ENCODE measurements at regions not wholly inside any gene's neighbourhood (a gene's known extent, or its start where the extent isn't known, plus 50 kb on each side); places are given as distances from the start of the nearest gene placed in this dataset.
"Not testable (repeated sequence)": the region's sequence is repeated elsewhere in the genome, so short reads cannot be mapped to it uniquely, and the experiment has no call there.

GRCh38 chr6:50520326-50521266 is 192.7 kb upstream of the TFAP2D start:
- DNase-seq = no peak

DNA sequence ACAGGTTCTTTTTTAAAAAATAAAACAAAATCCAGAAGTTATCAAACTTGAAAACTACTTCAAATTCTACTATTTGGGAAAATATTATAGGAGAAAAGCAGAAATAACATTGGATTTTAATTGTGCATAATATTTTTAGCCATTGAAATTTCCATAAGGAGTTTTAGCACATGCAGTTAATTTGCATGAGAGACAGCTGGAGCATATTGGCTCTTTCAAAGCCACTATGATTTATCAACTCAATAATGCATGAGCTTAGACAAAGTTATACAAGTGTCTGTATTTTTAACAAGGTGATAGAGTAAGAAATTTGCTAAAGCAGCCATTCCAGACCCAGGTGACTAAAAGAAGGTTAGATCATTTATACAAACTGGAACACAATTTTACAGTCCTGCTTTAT is 189.0 kb upstream of the TFAP2D start:
- DNase-seq = no peak

DNA sequence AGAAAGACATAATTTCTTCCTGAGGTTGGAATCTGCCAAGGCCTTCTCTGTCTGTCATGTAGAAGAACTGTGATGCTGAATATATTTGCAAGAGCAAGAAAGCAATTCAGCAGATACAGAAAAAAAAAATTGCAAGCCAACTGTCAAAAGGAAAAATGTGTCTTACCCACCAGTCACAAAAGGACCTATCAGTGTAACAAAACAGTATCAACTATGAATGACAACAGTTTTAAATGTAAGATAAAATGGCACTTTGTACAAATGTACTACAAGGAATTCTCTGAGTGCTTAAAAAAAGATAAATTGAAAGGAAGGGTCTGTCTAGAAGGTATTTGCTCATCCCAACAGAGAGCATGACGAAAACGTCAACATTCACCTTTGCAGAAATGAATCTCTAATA is 185.3 kb upstream of the TFAP2D start:
- DNase-seq = no peak

GRCh38 chr6:50539447-50539846 is 173.9 kb upstream of the TFAP2D start:
- DNase-seq = no peak

DNA sequence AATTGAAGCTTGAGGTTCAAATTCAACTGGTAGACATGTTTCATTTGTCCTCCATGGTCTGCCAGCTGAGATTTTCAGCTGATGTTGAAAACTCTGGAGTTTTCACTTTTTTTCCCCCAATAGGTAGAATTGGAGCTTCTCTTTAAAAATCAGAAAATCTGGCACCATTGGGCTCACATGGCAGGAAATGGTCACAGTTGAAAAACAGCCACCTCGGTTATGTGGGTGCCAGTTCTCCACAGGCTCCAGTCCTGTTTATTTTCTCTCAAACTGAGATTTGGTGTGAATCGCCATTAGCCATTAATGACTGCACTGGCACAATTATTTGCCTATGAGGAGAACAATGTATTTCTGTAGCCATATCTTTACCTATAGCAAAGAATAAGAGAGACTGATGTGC is 171.4 kb upstream of the TFAP2D start:
- DNase-seq = no peak

DNA sequence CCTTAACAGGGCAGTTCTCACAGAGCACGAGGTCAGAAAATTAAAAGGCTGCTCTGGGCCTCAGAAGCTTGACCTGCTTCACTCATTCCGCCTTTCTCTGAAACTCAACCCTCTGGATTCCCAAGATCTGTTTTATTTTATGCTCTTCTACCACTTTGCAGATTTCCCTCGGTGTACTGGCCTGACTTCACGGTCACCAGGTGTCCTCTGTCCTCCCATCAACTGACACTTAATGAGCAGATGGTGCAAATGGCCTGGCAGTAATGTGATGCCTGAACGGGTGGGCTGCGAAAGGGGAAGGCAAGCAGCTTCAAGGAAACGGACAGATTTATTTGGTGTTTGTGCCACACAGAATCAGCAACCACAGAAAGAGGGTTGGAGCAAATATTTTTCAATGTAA is 169.7 kb upstream of the TFAP2D start:
- DNase-seq = no peak

GRCh38 chr6:50549026-50549425 is 164.3 kb upstream of the TFAP2D start:
- DNase-seq = no peak

- no peak for DNase-seq
These were observed 163.9 kb upstream of the TFAP2D start for GRCh38 chr6:50549475-50549874.

DNA sequence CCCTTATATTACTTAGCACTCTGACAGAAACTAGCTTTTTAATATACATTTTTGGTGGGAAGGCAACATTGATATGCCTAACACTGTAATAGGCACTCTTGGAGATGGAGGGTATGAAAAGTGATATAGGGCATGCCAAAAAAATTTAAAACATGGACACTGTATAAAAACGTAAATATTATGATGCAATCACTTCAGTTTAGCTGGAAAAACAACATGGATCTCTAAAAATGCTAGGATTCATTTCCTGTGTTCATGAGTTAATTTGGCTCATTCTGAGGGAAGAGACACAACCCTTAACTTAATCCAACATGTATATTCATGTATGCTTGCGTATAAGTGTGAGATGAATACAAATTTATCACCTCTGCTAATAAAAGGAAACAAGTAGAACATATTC is 157.3 kb upstream of the TFAP2D start:
- DNase-seq = no peak

GRCh38 chr6:50565004-50565403 is 148.3 kb upstream of the TFAP2D start:
- no peak for DNase-seq

DNA sequence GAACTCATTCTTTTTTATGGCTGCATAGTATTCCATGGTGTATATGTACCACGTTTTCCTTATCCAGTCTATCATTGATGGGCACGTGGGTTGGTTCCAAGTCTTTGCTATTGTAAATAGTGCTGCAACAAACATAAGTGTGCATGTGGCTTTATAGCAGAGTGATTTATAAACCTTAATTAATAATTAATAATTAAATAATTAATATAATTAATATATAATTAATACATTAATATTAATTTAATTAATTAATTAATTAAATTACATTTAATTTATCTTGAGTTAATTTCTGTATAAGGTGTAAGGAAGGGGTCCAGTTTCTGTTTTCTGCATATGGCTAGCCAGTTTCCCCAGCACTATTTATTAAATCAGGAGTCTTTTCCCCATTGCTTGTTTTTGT is 142.1 kb upstream of the TFAP2D start:
- DNase-seq = not testable (repeated sequence)

DNA sequence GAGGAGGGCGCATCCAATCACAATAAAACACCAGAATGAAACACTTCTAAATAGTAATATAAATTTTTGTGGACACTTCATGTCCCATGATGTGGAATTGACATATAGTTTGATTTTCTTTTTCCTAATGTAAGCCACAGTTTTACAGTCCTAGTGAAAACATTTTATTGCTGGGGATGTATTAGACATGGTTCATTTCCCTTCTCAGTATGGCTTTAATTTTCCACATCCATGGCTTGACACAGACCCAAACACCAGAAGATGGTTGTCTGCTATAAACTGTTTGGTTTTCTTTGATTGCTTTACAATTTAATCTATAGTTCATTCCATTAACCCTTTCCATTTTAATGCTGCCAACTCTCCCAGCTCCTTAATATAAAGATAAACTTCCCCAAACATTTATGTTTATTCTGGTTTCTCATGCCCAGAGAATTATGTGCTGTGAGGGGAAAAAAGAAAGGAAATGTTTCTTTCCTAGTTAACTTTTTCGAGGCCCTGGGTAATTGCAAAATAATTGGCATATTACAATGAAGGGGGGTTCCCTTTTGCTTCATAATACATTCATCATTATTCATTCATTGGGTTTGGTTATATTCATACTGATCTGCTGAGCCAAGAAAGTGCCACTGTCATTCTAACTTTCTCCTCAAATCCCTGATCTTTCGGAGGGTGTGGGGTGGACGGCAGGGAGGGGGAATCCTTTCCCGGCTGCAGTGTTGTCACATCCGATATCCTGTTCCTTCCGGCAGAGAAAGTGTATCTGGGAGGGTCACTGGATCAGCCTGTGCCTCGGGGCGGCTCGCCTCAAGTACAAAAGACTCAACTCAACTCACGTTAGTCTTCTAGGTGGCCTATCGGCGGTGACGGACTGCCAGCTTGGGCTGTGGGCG is 127.6 kb upstream of the TFAP2D start:
- DNase-seq = no peak

- no peak for DNase-seq
These were observed 127.0 kb upstream of the TFAP2D start for GRCh38 chr6:50586331-50586675.

DNA sequence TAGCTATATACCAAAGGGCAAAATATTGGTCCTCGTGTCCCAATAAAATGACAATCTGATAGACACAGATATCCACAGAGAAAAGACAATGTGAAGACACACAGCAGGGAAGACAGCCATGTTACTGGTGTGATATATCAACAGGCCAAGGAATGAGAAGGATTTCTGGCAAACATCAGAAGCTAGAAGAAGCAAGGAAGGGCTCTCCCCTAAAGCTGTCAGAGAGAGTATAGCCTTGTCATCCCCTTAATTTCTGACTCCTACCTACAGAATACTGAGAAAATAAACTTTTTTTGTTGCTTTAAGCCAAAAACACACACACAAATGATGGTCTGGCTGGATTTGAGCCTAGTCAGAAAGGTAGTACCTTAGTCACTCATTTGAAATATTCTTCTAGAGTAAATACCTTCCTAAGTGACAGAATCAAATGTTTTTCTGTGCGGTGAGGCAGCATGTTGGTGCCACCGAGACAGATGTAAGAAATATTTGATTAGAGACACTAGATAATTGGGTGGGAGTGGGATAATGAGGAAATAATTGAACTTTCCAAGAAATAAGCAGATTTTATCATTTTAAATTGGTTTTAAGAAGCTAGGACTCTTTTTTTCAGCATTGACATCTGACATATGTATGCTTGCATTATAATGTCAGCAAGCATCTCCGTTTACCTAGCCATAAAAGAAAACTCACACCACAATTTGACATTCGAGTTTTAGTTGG is 123.4 kb upstream of the TFAP2D start:
- DNase-seq = no peak

GRCh38 chr6:50591135-50591534 is 122.2 kb upstream of the TFAP2D start:
- no peak for DNase-seq

- no peak for DNase-seq
These were observed 113.0 kb upstream of the TFAP2D start for GRCh38 chr6:50600280-50600679.

- no peak for DNase-seq
These were observed 111.0 kb upstream of the TFAP2D start for GRCh38 chr6:50602292-50602691.

GRCh38 chr6:50608421-50608820 is 104.9 kb upstream of the TFAP2D start:
- no peak for DNase-seq

DNA sequence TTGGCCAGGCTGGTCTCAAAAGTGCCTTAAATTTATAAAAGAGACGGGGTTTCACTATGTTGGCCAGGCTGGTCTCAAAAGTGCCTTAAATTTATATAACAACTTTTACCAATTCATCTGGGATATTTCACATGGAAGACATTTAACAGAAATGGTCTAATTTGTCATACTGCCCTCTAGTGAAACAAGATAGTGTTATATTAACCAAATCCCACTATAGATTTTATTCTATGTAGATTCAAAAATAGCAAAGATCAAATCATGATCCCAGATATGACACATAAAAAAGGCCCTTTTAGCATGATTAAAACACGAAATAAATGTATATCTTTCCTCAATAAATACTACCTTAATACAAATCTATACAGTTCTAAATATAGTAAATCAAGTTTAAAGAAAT is 102.8 kb upstream of the TFAP2D start:
- no peak for DNase-seq

GRCh38 chr6:50635429-50635828 is 77.9 kb upstream of the TFAP2D start:
- DNase-seq = no peak

DNA sequence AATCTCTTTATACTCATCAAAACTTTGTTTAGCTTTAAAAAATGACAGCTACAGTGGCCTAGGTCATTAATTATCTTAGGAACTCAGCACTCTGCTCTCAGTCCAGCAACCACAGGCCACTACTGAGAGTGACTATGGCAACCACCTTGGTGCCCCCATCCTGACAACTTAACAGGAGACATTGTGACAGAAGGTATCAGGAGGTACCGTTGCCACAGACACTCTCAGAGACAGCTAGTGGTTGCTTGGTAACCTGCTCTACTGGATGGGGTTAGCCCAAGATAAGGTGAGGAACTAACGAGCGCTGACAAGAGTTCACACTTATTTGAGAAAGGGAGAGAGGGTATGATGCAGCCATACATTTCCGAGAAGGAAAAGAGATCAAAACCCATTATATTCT is 76.1 kb upstream of the TFAP2D start:
- no peak for DNase-seq

GRCh38 chr6:50649086-50649485 is 64.2 kb upstream of the TFAP2D start:
- no peak for DNase-seq

DNA sequence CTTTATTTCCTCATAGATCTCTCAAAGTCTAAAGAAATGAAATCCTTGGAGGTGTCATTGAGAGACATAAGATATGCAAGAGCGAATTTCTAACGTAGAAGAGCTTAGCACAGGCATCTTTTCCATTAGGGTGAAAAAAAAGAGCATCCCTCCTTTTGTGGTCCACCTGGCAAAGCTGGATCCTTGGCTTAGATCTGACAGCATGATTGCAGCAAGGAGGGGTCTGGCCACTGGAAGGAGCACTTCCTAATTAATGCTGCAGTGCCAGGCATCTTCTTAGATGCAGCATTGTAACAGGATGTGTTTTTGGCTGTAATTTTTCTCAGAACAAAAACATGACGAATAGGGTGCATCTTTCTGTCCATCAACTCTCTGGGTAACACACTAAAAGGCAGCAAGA is 60.1 kb upstream of the TFAP2D start:
- DNase-seq = no peak

Data from activated CD4-positive, alpha-beta T cell treated with anti-CD3 and anti-CD28 coated beads for 48 hours (primary cell).